ENCODE measurements at regions not wholly inside any gene's neighbourhood (a gene's known extent, or its start where the extent isn't known, plus 50 kb on each side); places are given as distances from the start of the nearest gene placed in this dataset.

GRCh38 chrX:121455890-121456289, 408.5 kb downstream of the GLUD2 start:
- TF ChIP-seq EZH2 (IDR thresholded peaks at IDR 0.05; ENCODE audit: low read length) (no peak), CTCF (optimal IDR thresholded peaks at IDR 0.05 in 1 of 3, IDR thresholded peaks at IDR 0.05 in 1 of 3, conservative IDR thresholded peaks at IDR 0.05 in 1 of 3; ENCODE audit: extremely low read depth in 1 of 3, insufficient read depth in 2 of 3, low read length in 3 of 3) (no peak)

GRCh38 chrX:121456315-121456714, 408.9 kb downstream of the GLUD2 start:
- dilution Hi-C loops (cut with MboI; ENCODE audit: extremely low pct_ligation_motif_present, low sequenced_read_pairs) = no loop called here
- DNase-seq (ENCODE audit: low read depth, low spot score) = no peak
- H3K9me3 ChIP-seq (ENCODE audit: control insufficient read depth, low read depth, low read length) = no peaks in the 10 kb centered on the region
- FAIRE-seq = no peak
- H3K36me3 ChIP-seq (ENCODE audit: control insufficient read depth in 2 of 2, extremely low read depth in 1 of 2, insufficient read depth in 2 of 2, low read length in 2 of 2) = no peaks in the 10 kb centered on the region
- TF ChIP-seq CTCF (optimal IDR thresholded peaks at IDR 0.05 in 1 of 3, IDR thresholded peaks at IDR 0.05 in 1 of 3, conservative IDR thresholded peaks at IDR 0.05 in 1 of 3; ENCODE audit: extremely low read depth in 1 of 3, insufficient read depth in 2 of 3, low read length in 3 of 3) (no peak), EZH2 (IDR thresholded peaks at IDR 0.05; ENCODE audit: low read length) (no peak)
- H3K4me1 ChIP-seq (ENCODE audit: control insufficient read depth, extremely low read depth, insufficient read depth, low read length) = no peaks in the 10 kb centered on the region
- no peak overlapping the region for H3K4me2 ChIP-seq (ENCODE audit: control insufficient read depth, extremely low read depth, insufficient read depth, low read depth, low read length)
- no peaks in the 10 kb centered on the region for H3K9me1 ChIP-seq (ENCODE audit: control insufficient read depth, extremely low read depth, insufficient read depth, low read length)
- H4K20me1 ChIP-seq (ENCODE audit: control insufficient read depth, extremely low read depth, insufficient read depth, low read length) = no peaks in the 10 kb centered on the region
- no peak overlapping the region for H3K9ac ChIP-seq (ENCODE audit: control insufficient read depth, extremely low read depth, insufficient read depth, low read length)
- H3K4me3 ChIP-seq (ENCODE audit: control insufficient read depth in 2 of 3, extremely low read depth in 1 of 3, insufficient read depth in 2 of 3, low read depth in 1 of 3, low read length in 3 of 3) = no peak overlapping the region
- H3K79me2 ChIP-seq (ENCODE audit: control insufficient read depth, insufficient read depth, low read length) = no peaks in the 10 kb centered on the region
- H3K27me3 ChIP-seq (ENCODE audit: control insufficient read depth, extremely low read depth, insufficient read depth, low read length) = no peaks in the 10 kb centered on the region
- no peak overlapping the region for H3K27ac ChIP-seq (ENCODE audit: control insufficient read depth, insufficient read depth, low read length)
- no peak overlapping the region for H2AFZ ChIP-seq (ENCODE audit: control insufficient read depth, low read length)

More at GRCh38 chrX:121455890-121456289, 408.5 kb downstream of the GLUD2 start:
- H3K36me3 ChIP-seq (ENCODE audit: control insufficient read depth in 2 of 2, extremely low read depth in 1 of 2, insufficient read depth in 2 of 2, low read length in 2 of 2) = no peaks in the 10 kb centered on the region
- no peaks in the 10 kb centered on the region for H3K9me3 ChIP-seq (ENCODE audit: control insufficient read depth, low read depth, low read length)
- no peak overlapping the region for H2AFZ ChIP-seq (ENCODE audit: control insufficient read depth, low read length)
- no peak overlapping the region for H3K27ac ChIP-seq (ENCODE audit: control insufficient read depth, insufficient read depth, low read length)
- dilution Hi-C loops (cut with MboI; ENCODE audit: extremely low pct_ligation_motif_present, low sequenced_read_pairs) = no loop called here
- H3K27me3 ChIP-seq (ENCODE audit: control insufficient read depth, extremely low read depth, insufficient read depth, low read length) = no peaks in the 10 kb centered on the region
- H3K9ac ChIP-seq (ENCODE audit: control insufficient read depth, extremely low read depth, insufficient read depth, low read length) = no peak overlapping the region
- no peaks in the 10 kb centered on the region for H3K4me1 ChIP-seq (ENCODE audit: control insufficient read depth, extremely low read depth, insufficient read depth, low read length)
- no peak overlapping the region for H3K4me2 ChIP-seq (ENCODE audit: control insufficient read depth, extremely low read depth, insufficient read depth, low read depth, low read length)
- no peak overlapping the region for H3K4me3 ChIP-seq (ENCODE audit: control insufficient read depth in 2 of 3, extremely low read depth in 1 of 3, insufficient read depth in 2 of 3, low read depth in 1 of 3, low read length in 3 of 3)
- H3K9me1 ChIP-seq (ENCODE audit: control insufficient read depth, extremely low read depth, insufficient read depth, low read length) = no peaks in the 10 kb centered on the region
- no peaks in the 10 kb centered on the region for H3K79me2 ChIP-seq (ENCODE audit: control insufficient read depth, insufficient read depth, low read length)
- FAIRE-seq = no peak
- DNase-seq (ENCODE audit: low read depth, low spot score) = no peak
- H4K20me1 ChIP-seq (ENCODE audit: control insufficient read depth, extremely low read depth, insufficient read depth, low read length) = no peaks in the 10 kb centered on the region

Measured in keratinocyte (primary cell).